Esophagus muscularis mucosa (tissue), 4 donors: ENCODE measurements at regions not wholly inside any gene's neighbourhood (a gene's known extent, or its start where the extent isn't known, plus 50 kb on each side); places are given as distances from the start of the nearest gene placed in this dataset.

Experiments
- EP300 ChIP-seq: sonication (generic); formaldehyde crosslinking; IDR thresholded peaks from one replicate; pipeline ENCODE4 v1.6.1; 2017; ENCODE audit warnings: antibody characterized with exemption
- POLR2A ChIP-seq: fragments of 450-650 bp; IDR thresholded peaks from one replicate; pipeline ENCODE4 v1.6.1; 2017; ENCODE audit warnings: antibody characterized with exemption, moderate library complexity, mild to moderate bottlenecking, low read depth
- TF ChIP-seq, protein P1 (sequence below), 3 experiments: fragments of 200-600 bp in 2 of 3; fragments of 450-650 bp in 1 of 3; sonication (generic) in 2 of 3; IDR thresholded peaks; one replicate each; pipeline ENCODE4 v1.5.1; 2017 to 2019; ENCODE audit warnings: antibody characterized with exemption in 3 of 3, mild to moderate bottlenecking in 2 of 3, moderate library complexity in 1 of 3

DNA sequence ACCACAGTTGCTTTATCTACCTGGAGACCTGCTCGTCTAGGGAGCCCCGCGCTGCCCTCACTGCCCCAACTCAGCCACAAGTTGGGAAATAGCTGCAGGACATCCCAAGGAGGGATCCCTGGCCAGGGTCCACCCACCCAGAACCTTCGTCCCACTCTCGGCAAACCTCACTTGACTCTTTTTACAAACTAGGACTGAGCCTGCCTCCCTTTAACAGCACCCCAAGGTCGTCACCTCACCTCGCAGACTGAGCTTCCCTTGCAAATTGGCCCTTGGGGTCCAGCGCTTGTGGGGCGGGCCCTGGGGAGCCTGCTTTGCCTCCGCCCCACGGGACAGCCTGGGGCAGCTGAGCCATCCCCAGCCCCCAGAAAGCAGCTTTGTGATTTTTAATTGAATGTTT is 1505.8 kb downstream of the TBC1D22A start:
- TF ChIP-seq EP300 (no peak), POLR2A (no peak)
- TF ChIP-seq, protein P1, sequence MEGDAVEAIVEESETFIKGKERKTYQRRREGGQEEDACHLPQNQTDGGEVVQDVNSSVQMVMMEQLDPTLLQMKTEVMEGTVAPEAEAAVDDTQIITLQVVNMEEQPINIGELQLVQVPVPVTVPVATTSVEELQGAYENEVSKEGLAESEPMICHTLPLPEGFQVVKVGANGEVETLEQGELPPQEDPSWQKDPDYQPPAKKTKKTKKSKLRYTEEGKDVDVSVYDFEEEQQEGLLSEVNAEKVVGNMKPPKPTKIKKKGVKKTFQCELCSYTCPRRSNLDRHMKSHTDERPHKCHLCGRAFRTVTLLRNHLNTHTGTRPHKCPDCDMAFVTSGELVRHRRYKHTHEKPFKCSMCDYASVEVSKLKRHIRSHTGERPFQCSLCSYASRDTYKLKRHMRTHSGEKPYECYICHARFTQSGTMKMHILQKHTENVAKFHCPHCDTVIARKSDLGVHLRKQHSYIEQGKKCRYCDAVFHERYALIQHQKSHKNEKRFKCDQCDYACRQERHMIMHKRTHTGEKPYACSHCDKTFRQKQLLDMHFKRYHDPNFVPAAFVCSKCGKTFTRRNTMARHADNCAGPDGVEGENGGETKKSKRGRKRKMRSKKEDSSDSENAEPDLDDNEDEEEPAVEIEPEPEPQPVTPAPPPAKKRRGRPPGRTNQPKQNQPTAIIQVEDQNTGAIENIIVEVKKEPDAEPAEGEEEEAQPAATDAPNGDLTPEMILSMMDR (IDR thresholded peaks at IDR 0.05) = no peak
